HL-60 (cell line): ENCODE measurements at regions not wholly inside any gene's neighbourhood (a gene's known extent, or its start where the extent isn't known, plus 50 kb on each side); places are given as distances from the start of the nearest gene placed in this dataset.

Experiments used
- CTCF ChIP-seq: IDR thresholded peaks from one replicate; pipeline ENCODE4 v1.5.1; 2011; ENCODE audit warnings: low read length, control low read depth, inconsistent platforms; ENCODE audit not compliant: insufficient read depth
- GABPA ChIP-seq: IDR thresholded peaks from 2 replicates; pipeline ENCODE4 v1.6.1; 2012; ENCODE audit warnings: low read depth
- POLR2AphosphoS5 ChIP-seq: IDR thresholded peaks from 2 replicates; pipeline ENCODE4 v1.6.1; 2012; ENCODE audit warnings: low read depth
- REST ChIP-seq: IDR thresholded peaks from 2 replicates; pipeline ENCODE4 v1.6.1; 2012; ENCODE audit warnings: low read depth; ENCODE audit not compliant: insufficient replicate concordance

- TF ChIP-seq CTCF, result no peak
- TF ChIP-seq REST, result no peak
- no peak for TF ChIP-seq GABPA
- no peak for TF ChIP-seq POLR2AphosphoS5
Measured at GRCh38 chr3:30458376-30459171, 147.8 kb upstream of the TGFBR2 start.
